GM18505 (cell line): ENCODE measurements at regions not wholly inside any gene's neighbourhood (a gene's known extent, or its start where the extent isn't known, plus 50 kb on each side); places are given as distances from the start of the nearest gene placed in this dataset.

Experiments used
- ATAC-seq: cut with Tn5 transposase; IDR thresholded peaks from one replicate; pipeline ENCODE4 v1.9.1; 2021; ENCODE audit not compliant: unreplicated experiment
- POLR2A ChIP-seq: IDR thresholded peaks from 4 replicates; pipeline ENCODE4 v1.6.1; 2011; ENCODE audit warnings: borderline replicate concordance; ENCODE audit not compliant: insufficient read depth, insufficient read length; ENCODE audit errors: extremely low read depth

- TF ChIP-seq POLR2A, result no peak
- no peak for ATAC-seq
Measured at GRCh38 chr6:120735641-120736040, 598.6 kb downstream of the TBC1D32 start.

GRCh38 chr6:120711255-120711654, 623.0 kb downstream of the TBC1D32 start:
- ATAC-seq, result no peak
- no peak for TF ChIP-seq POLR2A

- no peak for TF ChIP-seq POLR2A
- no peak for ATAC-seq
Measured at GRCh38 chr6:120700001-120700400, 634.3 kb downstream of the TBC1D32 start.

GRCh38 chr6:120686492-120686891, 647.8 kb downstream of the TBC1D32 start:
- no peak for ATAC-seq
- TF ChIP-seq POLR2A, result no peak

- TF ChIP-seq POLR2A, result no peak
- ATAC-seq, result no peak
Measured at GRCh38 chr6:120682145-120682544, 652.1 kb downstream of the TBC1D32 start.

DNA sequence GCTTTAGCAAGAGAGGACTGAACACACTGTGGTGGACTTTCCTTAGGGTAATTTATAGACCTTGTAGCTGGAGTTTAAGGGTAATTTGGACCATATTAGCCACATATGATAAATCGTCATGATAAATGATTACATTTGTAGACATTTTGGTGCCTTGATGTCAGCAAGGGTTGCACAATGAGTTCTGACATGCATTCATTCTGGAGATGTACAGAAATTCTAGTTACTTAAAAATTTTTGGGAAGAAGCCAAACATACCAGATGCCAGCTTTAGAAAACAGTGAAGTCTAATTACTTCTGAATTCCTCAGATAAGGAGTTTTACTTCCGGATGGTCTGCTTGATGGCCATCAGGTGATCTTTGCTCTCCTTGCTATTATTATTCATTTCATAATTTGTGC, 653.1 kb downstream of the TBC1D32 start:
- no peak for ATAC-seq
- no peak for TF ChIP-seq POLR2A

DNA sequence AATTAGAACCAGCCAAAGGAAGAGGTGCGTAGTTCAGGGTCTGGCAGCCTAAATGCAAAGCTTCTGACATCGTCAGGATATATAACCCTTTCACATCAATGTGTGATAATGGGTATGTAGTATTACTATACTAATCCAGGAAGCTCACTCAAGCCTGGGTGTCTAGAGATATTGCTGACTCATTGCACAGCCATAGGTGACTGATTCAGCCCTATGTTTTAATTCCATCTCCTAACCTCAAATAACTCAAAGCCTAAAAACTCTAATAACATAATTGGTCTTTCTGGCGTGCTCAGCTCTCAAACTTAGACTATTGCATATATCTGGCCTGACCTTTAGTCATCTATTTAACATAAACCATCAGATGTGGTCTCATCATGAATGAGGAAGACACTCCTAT, 658.4 kb downstream of the TBC1D32 start:
- no peak for ATAC-seq
- TF ChIP-seq POLR2A, result no peak

GRCh38 chr6:120671519-120671918, 662.8 kb downstream of the TBC1D32 start:
- ATAC-seq, result no peak
- no peak for TF ChIP-seq POLR2A

DNA sequence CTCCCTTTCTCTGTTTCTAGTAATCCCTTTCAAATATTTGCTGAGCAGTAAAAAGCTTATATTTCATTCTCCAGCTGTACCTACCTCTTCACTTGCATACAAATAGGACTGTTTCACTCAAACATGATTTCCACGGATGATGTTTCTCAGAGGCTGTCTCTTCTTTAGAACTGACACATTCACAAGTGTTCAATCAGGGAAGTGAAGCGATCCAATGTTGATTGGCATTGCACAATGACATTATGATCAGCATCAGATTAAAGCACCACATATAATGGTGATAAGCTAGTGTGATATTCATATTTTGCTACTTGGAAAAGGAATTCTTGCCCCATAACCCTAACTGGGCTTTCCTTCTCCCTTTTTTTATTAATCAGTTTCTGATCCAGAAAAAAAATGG, 681.8 kb downstream of the TBC1D32 start:
- TF ChIP-seq POLR2A, result no peak
- ATAC-seq, result no peak

DNA sequence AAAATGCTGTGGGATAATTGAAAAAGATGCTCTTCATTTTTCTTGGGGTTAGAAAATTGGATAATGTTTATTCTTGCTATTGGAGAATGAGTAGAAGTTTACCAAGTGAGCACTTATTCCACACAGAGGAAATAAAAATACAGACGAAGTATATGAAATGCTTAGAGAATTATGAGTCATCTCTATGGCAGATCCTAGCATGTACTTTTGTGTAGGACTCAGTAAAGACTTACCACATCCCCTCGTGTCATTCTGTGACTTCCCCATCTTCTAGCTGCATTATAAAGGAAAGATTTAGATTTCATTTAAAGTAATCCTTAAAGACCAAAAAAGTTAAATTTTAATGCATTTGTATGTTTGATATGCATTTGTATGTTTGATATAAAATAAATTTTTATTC, 685.6 kb downstream of the TBC1D32 start:
- no peak for ATAC-seq
- no peak for TF ChIP-seq POLR2A

DNA sequence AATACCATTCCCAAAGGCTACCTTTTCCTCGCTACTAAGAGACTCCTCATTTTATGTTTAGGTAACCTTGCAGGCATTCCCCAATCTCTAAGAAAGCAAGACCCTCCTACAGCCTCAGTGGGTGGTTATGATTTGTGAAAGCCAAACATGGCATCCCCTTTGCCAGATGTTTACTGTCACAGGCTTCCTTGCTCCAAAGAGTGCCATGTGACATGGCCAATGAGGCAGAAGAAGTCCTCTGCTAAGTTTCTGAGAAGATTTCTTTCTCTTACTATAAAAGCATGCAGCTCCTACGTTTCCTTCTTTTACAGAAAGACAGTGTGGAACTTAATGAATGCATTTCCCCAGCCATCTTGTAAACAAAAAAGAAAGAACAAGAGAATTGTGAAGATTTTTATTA, 688.2 kb downstream of the TBC1D32 start:
- TF ChIP-seq POLR2A, result no peak
- no peak for ATAC-seq

- TF ChIP-seq POLR2A, result no peak
- no peak for ATAC-seq
Measured at GRCh38 chr6:120632975-120633374, 701.3 kb downstream of the TBC1D32 start.

- ATAC-seq, result no peak
- TF ChIP-seq POLR2A, result no peak
Measured at GRCh38 chr6:120627612-120628011, 706.7 kb downstream of the TBC1D32 start.

DNA sequence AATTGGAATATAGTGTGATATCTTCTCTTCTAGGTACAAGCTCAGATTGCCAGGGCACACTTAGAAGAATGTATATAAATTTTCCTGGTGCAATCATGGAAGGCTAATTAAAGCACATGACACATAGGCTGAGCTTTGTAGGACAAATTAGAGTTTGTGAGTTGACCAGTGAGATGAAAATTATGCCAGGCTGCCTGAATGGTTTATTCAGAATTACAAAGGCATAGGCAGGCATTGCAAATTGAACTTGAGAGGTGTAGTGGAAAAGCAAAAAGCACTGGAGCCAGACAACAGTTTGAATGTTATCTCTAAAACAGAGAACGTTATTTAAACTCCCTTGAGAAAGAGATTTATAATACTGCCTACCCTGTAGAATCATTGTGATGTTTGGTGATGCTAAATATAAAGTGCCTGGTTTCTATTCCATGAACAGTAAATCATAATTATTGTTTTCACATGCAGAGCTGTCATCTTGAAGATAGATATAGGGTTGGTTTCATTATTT, 712.1 kb downstream of the TBC1D32 start:
- no peak for TF ChIP-seq POLR2A
- no peak for ATAC-seq

DNA sequence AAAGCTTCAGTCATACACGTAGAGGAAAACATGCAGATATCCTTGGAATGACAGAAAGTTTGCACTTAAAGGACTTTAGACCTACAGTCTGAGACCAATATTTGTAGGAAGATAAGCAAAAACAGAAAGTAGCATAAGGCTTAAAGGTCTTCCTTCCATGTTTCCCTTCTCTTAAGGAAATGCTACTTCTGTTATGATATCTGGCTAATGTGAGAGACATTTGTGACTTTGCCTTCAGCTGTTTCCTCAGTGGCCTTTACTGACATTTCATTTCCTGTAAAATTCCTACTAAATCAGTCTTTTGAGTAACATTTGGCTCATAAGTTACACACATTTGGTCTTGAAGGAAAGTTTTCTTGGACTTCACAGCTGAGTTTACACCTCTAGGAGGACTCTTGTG, 713.4 kb downstream of the TBC1D32 start:
- ATAC-seq, result no peak
- TF ChIP-seq POLR2A, result no peak

- ATAC-seq, result no peak
- no peak for TF ChIP-seq POLR2A
Measured at GRCh38 chr6:120615238-120615637, 719.0 kb downstream of the TBC1D32 start.

DNA sequence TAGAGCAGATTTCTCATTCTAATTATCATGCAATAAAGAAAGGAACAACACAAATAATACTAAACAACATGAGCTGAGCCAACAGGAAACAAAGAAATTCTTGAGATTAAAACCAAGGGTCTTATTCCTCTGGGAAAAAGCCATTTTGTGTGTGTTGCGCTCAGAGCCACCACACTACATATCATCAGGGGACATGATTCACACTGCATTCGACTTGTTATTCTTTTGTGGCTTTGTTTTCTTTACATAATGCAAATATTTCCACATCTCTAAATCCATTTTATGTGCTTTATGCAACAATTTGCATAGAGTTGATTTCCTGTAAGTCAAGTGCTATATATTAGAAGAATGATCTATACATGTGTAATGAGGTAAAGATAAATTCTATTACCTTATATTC, 719.6 kb downstream of the TBC1D32 start:
- TF ChIP-seq POLR2A, result no peak
- no peak for ATAC-seq
